Astrocyte of the cerebellum (primary cell): ENCODE measurements at regions not wholly inside any gene's neighbourhood (a gene's known extent, or its start where the extent isn't known, plus 50 kb on each side); places are given as distances from the start of the nearest gene placed in this dataset.
"Not testable (repeated sequence)": the region's sequence is repeated elsewhere in the genome, so short reads cannot be mapped to it uniquely, and the experiment has no call there.

Experiments
- DNase-seq: peaks from one replicate; pipeline ENCODE4 v3.0.0-alpha.2; 2011; ENCODE audit warnings: low read depth
- H3K4me3 ChIP-seq: 2 replicates; pipeline ENCODE4 v1.5.1; 2011; ENCODE audit warnings: mild to moderate bottlenecking, low read depth, low read length, moderate library complexity
- in situ Hi-C: cut with HindIII; loops from 2 replicates; pipeline ENCODE4 v1.10.0; 2017; ENCODE audit warnings: low sequenced_read_pairs
- TF ChIP-seq, protein P1 (sequence below): IDR thresholded peaks from 2 replicates; pipeline ENCODE4 v1.5.1; 2012; ENCODE audit warnings: low read length, low read depth, moderate library complexity, mild to moderate bottlenecking; ENCODE audit errors: missing control alignments

GRCh38 chr3:74921676-74922075 is 307.2 kb upstream of the CNTN3 start:
- TF ChIP-seq, protein P1, sequence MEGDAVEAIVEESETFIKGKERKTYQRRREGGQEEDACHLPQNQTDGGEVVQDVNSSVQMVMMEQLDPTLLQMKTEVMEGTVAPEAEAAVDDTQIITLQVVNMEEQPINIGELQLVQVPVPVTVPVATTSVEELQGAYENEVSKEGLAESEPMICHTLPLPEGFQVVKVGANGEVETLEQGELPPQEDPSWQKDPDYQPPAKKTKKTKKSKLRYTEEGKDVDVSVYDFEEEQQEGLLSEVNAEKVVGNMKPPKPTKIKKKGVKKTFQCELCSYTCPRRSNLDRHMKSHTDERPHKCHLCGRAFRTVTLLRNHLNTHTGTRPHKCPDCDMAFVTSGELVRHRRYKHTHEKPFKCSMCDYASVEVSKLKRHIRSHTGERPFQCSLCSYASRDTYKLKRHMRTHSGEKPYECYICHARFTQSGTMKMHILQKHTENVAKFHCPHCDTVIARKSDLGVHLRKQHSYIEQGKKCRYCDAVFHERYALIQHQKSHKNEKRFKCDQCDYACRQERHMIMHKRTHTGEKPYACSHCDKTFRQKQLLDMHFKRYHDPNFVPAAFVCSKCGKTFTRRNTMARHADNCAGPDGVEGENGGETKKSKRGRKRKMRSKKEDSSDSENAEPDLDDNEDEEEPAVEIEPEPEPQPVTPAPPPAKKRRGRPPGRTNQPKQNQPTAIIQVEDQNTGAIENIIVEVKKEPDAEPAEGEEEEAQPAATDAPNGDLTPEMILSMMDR = no peak
- in situ Hi-C loops = no loop called here
- no peak for DNase-seq
- H3K4me3 ChIP-seq = no peak overlapping the region

DNA sequence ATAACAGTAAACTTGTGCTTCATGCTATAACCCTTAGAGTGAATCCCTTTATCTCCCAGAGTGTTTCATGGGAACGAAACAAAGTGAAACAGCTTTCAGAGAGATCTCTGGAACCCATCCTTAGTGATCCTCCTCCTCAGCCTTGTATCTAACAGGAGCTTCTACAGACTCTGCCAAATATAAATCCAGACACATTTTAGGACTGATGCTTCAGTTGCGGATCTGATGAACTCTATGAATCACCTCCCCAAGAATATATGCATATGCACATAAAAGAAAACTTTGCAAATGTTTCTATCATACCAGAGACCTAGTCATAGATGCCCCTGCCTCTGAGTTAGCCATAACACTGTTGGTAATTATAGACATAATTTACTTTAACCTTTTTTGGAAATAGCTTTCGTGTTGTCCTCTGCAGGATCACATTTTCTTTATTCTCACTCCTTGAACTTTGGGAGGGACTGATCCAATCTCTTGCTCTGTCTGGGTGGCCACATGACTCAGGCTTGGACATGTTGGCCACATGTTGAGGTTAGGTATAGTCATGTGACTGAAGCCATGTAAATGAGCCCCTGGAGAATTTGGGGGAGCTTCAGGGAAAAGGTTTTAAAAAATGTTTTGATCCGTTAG is 306.4 kb upstream of the CNTN3 start:
- TF ChIP-seq, protein P1 = no peak
- in situ Hi-C loops = no loop called here
- H3K4me3 ChIP-seq = no peak overlapping the region
- no peak for DNase-seq

DNA sequence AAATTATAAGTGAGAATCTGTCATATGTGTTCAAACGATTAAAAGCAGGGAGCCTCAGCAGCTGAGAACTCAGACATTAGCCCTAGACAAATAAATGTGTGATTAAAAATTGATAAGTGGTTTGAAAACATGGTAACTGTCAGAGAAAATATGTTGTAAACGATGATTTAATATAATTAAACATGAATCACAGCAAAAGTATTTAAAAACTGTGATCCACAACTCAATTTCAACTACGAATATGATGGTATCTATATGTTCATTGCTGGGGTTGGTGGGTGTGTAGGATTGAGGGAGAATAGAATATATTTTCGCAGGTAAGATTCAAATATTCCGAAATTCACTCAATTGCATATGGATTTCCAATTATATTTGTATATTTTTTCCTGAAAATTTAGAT is 302.2 kb upstream of the CNTN3 start:
- TF ChIP-seq, protein P1 = no peak
- no peak for DNase-seq
- in situ Hi-C loops = no loop called here
- no peak overlapping the region for H3K4me3 ChIP-seq

- TF ChIP-seq, protein P1 = no peak
- H3K4me3 ChIP-seq = no peak overlapping the region
- in situ Hi-C loops = no loop called here
- no peak for DNase-seq
These were observed 291.7 kb upstream of the CNTN3 start for GRCh38 chr3:74906181-74906580.

DNA sequence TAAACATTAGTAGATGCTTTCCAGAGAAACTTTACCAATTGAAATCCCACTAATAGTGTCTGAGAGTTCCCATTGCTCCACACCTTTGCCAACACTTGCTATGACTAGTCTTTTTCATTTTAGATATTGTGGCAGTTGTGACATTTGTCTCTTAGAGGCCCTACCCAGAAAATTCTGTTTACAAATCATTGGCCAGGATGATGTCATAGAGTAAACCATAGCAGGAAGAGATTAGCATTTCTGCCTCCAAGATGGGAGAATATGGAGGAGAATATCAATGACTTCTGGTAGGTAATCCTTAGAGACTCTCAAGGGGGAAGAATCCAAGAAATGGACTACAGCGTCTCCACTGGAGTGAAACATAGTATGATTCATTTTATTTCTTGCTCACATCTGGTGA is 291.0 kb upstream of the CNTN3 start:
- TF ChIP-seq, protein P1 = no peak
- DNase-seq = no peak
- in situ Hi-C loops = no loop called here
- H3K4me3 ChIP-seq = no peak overlapping the region

- TF ChIP-seq, protein P1 = no peak
- no peak for DNase-seq
- in situ Hi-C loops = no loop called here
- H3K4me3 ChIP-seq = no peak overlapping the region
These were observed 290.2 kb upstream of the CNTN3 start for GRCh38 chr3:74904646-74905045.

GRCh38 chr3:74899796-74900516 is 285.5 kb upstream of the CNTN3 start:
- in situ Hi-C loops, H3K4me3 ChIP-seq, DNase-seq: not testable (repeated sequence)
